ENCODE measurements at regions not wholly inside any gene's neighbourhood (a gene's known extent, or its start where the extent isn't known, plus 50 kb on each side); places are given as distances from the start of the nearest gene placed in this dataset.
"Not testable (repeated sequence)": the region's sequence is repeated elsewhere in the genome, so short reads cannot be mapped to it uniquely, and the experiment has no call there.

- no peak for DNase-seq
Observed at GRCh38 chr4:103842076-103842475, 122.3 kb upstream of the TACR3 start.

DNA sequence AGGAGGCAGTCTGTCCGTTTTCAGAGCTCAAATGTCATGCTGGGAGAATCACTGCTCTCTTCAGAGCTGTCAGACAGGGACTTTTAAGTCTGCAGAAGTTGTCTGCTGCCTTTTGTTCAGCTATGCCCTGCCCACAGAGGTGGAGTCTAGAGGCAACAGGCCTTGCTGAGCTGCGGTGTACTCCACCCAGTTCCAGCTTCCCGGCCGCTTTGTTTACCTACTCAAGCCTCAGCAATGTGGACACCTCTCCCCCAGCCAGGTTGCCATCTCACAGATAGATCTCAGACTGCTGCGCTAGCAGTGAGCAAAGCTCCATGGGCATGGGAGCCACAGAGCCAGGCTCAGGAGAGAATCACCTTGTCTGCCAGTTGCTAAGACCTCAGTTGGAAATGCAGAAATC lies 90.5 kb upstream of the TACR3 start:
- not testable (repeated sequence) for DNase-seq

DNA sequence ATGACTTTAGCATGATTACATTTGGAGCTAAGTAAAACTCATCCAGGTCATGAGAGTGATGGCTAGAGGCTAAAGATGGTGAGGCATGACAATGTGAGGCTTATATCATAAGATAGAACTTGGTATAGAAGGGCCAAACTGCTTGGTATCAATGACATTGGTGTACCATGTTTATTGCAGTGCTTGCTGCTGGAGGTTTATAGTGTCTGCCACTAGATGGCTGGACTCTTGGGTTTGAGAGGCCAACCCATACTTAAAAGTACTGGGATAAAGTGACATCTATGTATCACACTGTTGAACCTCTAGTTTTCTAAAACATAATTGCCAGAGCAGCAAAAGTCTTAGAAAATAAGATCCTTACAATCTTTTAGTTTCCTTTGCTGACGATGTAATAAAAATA lies 83.0 kb upstream of the TACR3 start:
- DNase-seq: no peak

DNA sequence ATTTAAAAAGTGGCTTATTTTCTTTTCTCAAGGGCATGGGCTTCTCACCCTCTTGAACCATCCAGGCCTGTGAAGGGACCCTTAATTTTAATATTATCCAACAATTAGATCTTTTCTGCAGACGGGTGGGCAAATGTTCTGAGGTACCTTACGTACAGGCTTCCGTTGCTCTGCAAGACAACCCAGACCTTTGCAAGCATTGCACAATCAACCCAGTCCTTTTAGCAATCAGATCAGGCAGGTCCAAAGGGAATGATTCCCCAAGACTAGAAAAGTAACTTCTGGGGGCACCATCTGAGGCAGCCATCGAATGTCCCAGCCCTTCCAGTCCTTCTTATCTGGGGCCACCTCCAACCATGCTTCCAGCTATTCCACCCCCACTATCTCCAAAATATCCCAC lies 67.3 kb upstream of the TACR3 start:
- DNase-seq: no peak

- no peak for DNase-seq
Observed at GRCh38 chr4:103786593-103786992, 66.8 kb upstream of the TACR3 start.

DNA sequence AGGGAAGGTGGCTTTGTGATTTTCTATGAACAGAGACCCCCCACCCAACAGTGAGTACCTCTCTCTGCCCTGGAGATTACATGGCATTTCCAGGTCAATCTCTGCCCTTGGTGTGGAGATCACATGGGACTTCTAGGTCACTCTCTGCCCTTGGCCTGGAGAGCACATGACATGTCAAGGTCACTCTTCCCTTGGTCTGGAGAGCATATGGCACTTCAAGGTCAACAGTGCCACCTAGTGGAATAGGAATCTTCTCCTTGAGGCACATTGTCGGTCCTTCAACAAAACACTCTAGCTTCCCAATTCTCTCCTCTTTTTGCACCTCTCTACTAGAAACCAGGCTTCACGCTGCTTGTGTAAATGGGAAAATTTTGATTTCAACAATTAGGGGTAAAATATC lies 66.2 kb upstream of the TACR3 start:
- peak; percentile 57 for DNase-seq

DNA sequence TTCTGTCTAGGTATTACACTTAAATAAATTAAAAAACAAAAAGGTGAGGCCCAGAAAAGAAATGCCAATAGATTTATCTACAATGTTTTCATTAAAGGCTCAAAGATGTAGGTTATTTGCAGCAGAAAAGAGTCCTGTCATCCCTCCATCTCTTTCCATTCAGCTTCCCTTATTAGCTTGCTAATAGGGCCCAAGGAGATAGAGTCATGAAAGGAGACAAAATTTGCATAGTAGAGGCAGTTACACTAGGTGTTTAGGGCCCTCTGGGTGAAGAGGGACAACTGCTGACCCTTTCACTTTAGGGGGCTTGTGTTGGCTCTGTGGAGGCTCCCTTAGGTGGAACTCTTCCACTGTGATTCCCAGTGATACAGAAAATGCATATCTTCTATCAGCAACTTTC lies 58.4 kb upstream of the TACR3 start:
- DNase-seq: no peak

GRCh38 chr4:103774326-103774825 lies 54.6 kb upstream of the TACR3 start:
- no peak for DNase-seq

DNA sequence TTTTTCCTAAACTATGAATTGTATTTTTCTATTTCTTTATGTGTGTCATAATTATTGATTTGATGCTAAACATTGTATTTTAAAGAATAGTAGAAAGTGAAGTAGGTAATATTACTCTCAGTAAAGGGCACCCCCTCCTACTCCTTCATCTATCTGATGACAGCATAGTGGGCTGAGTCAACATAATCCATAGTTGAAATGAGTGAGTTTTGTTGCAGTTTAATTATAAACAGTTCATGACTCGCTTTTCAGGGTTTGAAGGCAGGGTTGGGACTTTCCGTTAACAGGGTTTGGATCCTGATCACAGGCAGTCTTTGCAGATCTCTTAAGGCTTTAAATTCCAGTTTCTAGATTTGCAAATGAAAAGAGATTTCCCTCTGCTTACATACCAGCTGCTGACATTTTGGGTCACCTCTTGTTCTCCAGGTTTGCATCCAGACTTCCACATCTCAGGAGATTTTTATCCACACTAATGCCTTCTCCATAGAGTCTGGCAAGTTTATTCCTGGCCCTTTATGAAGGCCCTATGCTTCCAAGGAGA lies 54.0 kb upstream of the TACR3 start:
- DNase-seq: no peak

Measured in islet precursor cell (in vitro differentiated cells).